Dendritic cell treated with granulocyte-macrophage colony-stimulating factor and Interleukin-4, amounts not matched to agents 40 ng/mL and 50 ng/mL, for 4 days (primary cell): ENCODE measurements at regions not wholly inside any gene's neighbourhood (a gene's known extent, or its start where the extent isn't known, plus 50 kb on each side); places are given as distances from the start of the nearest gene placed in this dataset.
"Not testable (repeated sequence)": the region's sequence is repeated elsewhere in the genome, so short reads cannot be mapped to it uniquely, and the experiment has no call there.

ENCODE experiments used
- H3K27ac Mint-ChIP-seq: one replicate; pipeline ENCODE4 v1.8.0; 2022; ENCODE audit warnings: mild to moderate bottlenecking, mixed read lengths
- H3K27me3 Mint-ChIP-seq: one replicate; pipeline ENCODE4 v1.8.0; 2022; ENCODE audit warnings: mild to moderate bottlenecking, mixed read lengths
- H3K36me3 Mint-ChIP-seq: one replicate; pipeline ENCODE4 v1.8.0; 2022; ENCODE audit warnings: low read depth, mixed read lengths
- H3K4me1 Mint-ChIP-seq: one replicate; pipeline ENCODE4 v1.8.0; 2022; ENCODE audit warnings: low read depth, mixed read lengths
- H3K4me3 Mint-ChIP-seq: one replicate; pipeline ENCODE4 v1.8.0; 2022; ENCODE audit warnings: mild to moderate bottlenecking, moderate library complexity, mixed read lengths
- H3K9me3 Mint-ChIP-seq: one replicate; pipeline ENCODE4 v1.8.0; 2022; ENCODE audit warnings: mixed read lengths
- intact Hi-C: fragments of 100-400 bp; cut with micrococcal nuclease; formaldehyde crosslinking; loops from one replicate; pipeline ENCODE4 v1.15.0; 2022

DNA sequence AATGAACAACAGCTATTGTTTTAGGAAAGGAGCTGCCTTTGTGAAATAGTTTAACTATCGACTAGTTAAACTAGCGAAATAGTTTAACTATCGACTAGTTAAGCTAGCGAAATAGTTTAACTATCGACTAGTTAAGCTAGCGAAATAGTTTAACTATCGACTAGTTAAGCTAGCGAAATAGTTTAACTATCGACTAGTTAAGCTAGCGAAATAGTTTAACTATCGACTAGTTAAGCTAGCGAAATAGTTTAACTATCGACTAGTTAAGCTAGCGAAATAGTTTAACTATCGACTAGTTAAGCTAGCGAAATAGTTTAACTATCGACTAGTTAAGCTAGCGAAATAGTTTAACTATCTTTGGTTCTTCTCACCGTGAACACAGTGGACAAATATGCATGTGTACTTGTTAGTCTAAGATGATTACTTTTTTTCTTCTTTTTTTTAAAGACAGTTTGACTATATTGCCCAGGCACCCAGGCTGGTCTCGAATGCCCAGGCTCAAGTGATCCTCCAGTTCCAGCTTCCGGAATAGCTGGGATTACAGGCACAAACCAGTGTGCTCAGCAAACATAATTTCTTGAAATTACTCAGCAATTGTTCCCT is 76.9 kb downstream of the PTTG1 start:
- H3K27ac Mint-ChIP-seq, H3K4me3 Mint-ChIP-seq, H3K9me3 Mint-ChIP-seq, intact Hi-C loops, H3K27me3 Mint-ChIP-seq, H3K36me3 Mint-ChIP-seq: not testable (repeated sequence)
- H3K4me1 Mint-ChIP-seq, result peaks cover 48% of the 10 kb centered on the region

DNA sequence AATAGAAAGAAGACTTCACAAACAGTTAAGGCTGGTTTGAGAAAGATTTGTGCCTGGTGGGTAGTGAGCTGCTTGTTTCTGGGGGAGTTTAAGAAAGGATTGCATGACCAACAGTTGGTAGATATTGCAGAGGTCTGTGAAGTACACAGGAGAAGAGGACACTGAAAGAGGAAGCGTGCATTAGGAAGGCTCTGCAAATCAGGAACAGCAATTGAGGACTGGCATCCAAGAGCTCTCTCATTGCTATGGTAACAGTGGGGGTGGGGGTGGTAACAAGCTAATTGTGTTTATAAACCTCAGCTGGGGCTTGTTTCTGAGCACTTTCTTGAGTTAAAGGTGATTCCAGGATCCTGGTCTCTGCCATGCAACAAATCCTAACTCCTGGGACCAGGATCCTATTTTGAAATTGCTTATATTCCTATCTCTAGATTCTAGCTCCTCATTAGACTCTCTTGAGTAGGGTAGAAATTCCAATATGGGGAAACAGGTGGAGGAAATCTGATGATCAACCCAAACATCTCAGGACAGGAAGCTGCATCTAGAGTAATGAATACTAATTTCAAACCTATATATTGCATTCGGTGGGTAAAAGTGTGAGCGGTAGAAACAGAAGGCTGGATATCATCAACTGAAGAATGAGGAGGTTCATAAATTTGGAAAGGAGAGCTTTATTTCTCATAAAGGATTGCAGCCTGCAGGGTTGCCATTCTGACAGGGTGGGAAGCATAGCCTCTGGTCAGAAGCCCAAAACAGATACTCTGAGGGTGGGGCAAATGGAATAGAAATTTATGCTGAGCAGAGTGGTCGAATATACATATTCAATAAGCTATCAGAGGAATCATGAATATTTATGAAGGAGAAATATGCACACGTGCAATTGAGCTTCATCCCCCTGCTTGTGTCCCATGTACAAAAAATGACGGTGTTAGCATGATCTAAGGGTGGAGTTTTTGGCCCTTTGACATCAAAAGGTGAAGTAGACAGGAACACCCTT is 79.4 kb downstream of the PTTG1 start:
- Mint-ChIP-seq H3K27me3 (no peaks in the 10 kb centered on the region), H3K4me3 (no peak overlapping the region), H3K4me1 (peaks cover 59% of the 10 kb centered on the region), H3K27ac (peak overlapping the region; percentile 76), H3K36me3 (no peaks in the 10 kb centered on the region), H3K9me3 (peaks cover 9% of the 10 kb centered on the region)
- intact Hi-C loops, result loop anchor here (10.0 kb wide), 1 partner anchor 204 kb away; no protein-coding TSS in a partner anchor

DNA sequence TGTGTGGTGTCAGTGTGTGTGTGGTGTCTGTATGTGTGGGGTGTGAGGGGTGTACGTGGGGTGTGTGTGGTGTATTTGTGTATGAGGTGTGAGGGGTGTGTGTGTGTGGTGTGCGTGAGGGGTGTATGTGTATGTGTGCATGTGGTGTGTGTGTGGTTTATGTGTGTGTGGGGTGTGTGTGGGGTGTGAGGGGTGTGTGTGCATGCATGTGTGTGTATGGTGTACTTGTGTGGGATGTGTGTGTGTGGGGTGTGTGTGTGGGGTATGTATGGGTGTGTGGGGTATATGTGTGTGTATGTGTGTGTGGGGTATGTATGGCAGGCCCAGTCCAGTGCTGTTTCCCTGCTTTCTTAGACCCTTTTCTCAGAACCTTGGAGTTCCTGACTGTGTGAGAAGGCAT is 83.3 kb downstream of the PTTG1 start:
- Mint-ChIP-seq H3K4me1 (peaks cover 70% of the 10 kb centered on the region), H3K9me3 (peaks cover 9% of the 10 kb centered on the region), H3K27me3 (no peaks in the 10 kb centered on the region), H3K27ac (peak overlapping the region; percentile 94), H3K36me3 (no peaks in the 10 kb centered on the region), H3K4me3 (no peak overlapping the region)
- intact Hi-C loops, result loop anchor here (5.0 to 10.0 kb wide), 3 partner anchors 200 to 1042 kb away; partner anchors contain the start of gene GABRB2

DNA sequence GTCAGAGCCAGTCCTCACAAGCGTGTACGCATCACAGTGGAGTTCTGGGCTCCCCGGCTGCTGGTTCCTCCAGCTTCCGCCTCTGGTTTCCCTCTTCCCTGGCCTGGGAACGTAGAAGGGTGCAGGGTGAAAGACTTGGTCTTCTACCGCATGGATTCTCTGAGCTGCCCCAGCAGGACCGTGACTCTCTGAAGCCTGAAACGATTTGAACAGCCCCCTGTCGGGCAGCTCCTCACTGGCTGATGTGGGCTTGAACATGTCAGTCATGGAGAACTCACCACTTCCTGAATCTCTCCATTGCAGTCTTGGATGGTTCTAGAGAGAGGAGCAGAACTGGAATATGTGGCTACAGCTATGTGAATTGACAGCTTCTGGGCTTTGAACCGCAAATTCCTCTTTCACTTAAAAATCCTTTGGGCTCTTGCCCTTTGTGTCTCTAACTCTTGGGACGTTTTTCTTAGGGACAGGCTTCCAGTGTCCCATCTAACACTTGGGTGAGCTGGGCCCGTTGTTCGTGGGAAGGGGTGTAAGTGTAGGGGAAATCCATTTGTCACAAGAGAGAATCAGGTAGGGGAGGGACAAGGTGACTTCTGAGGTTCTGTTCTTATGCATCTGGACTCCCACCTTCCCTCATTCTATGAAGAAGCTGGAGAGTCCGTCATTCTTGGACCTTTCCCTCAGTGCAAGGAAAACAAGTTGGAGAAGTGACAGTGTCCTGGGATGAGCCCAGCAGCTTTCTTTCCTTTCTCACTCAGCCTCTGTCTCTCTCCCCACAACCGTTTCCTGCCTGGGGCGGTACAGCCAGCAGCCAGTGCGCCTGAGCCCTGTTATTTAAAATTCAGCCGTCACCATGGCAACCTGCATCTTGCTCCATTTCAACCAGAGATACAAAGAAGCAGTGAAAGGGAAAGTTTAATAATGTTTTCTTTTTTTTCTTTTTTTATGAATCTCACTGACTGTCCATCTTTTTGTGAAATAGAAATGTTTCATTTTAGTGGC is 84.7 kb downstream of the PTTG1 start:
- intact Hi-C loops, result loop anchor here (1.0 to 10.0 kb wide), 5 partner anchors 38 to 1041 kb away; partner anchors contain the start of gene GABRB2

DNA sequence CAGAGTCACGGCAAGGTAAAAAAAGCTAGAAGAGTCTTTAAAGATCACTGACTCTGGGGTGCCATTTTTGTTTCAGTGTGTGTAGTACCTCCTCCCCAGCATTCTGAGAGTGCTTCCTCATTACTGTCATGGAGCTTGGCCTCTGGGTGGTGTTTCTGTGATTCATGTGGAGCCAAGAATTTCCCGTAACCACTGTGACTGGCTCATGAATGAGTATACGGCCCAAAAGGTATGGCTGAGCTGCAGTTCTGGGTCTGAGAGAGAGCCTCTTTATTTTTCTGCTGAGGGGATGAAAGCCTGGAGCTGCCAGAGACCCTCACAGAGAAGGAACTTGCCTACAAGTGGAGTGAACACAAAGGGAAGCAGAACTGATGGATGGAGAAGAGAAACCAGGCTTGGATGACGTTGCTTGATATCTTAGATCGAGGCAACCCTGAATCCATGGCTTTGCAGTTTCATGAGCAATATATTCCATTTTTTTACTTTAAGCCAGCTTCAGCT is 85.6 kb downstream of the PTTG1 start:
- peak overlapping the region; percentile 48 for H3K4me3 Mint-ChIP-seq
- H3K36me3 Mint-ChIP-seq, result no peaks in the 10 kb centered on the region
- H3K9me3 Mint-ChIP-seq, result peaks cover 9% of the 10 kb centered on the region
- H3K27me3 Mint-ChIP-seq, result peaks cover under 1% of the 10 kb centered on the region
- H3K27ac Mint-ChIP-seq, result peak overlapping the region; percentile 94
- intact Hi-C loops, result loop anchor here (1.0 to 10.0 kb wide), 4 partner anchors 69 to 1040 kb away; partner anchors contain the start of gene GABRB2
- peaks cover 52% of the 10 kb centered on the region for H3K4me1 Mint-ChIP-seq

More for the DNA sequence above, 84.7 kb downstream of the PTTG1 start:
- H3K4me1 Mint-ChIP-seq, result peaks cover 56% of the 10 kb centered on the region
- peak overlapping the region; percentile 94 for H3K27ac Mint-ChIP-seq
- H3K4me3 Mint-ChIP-seq, result peak overlapping the region; percentile 63
- H3K9me3 Mint-ChIP-seq, result peaks cover 9% of the 10 kb centered on the region
- H3K27me3 Mint-ChIP-seq, result no peaks in the 10 kb centered on the region
- H3K36me3 Mint-ChIP-seq, result no peaks in the 10 kb centered on the region

DNA sequence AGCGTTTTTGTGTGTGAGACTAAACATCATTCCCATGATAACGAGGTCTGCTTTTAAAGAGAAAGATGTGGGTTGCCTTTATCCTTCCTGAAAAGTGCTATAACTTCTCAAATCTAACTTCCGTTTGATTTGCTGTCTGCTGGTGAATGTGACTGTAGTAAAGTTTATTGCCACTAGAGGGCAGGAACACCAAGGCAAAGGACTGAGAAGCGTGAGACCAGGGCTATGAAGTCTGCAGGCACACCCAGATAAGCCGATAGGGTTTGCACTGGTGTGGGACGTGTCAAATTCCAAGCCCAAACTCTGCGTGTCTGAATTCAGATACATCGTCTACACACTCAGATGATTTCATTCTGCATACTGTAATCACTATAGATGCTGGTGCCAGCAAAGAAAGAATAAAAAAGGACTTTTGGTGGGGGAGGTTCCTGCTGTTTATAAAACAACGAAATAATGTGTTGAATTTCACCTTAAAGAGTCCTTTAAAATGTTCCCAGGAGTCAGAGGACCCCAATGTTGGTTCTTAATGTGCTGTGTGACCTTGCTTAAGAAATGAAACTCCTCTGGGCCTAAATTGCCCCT is 87.2 kb downstream of the PTTG1 start:
- intact Hi-C loops, result loop anchor here (5.0 to 10.0 kb wide), 3 partner anchors 196 to 1038 kb away; partner anchors contain the start of gene GABRB2
- Mint-ChIP-seq H3K4me1 (peaks cover 51% of the 10 kb centered on the region), H3K27me3 (peaks cover 6% of the 10 kb centered on the region), H3K4me3 (peak overlapping the region; percentile 28), H3K9me3 (no peaks in the 10 kb centered on the region), H3K27ac (peak overlapping the region; percentile 94), H3K36me3 (no peaks in the 10 kb centered on the region)

DNA sequence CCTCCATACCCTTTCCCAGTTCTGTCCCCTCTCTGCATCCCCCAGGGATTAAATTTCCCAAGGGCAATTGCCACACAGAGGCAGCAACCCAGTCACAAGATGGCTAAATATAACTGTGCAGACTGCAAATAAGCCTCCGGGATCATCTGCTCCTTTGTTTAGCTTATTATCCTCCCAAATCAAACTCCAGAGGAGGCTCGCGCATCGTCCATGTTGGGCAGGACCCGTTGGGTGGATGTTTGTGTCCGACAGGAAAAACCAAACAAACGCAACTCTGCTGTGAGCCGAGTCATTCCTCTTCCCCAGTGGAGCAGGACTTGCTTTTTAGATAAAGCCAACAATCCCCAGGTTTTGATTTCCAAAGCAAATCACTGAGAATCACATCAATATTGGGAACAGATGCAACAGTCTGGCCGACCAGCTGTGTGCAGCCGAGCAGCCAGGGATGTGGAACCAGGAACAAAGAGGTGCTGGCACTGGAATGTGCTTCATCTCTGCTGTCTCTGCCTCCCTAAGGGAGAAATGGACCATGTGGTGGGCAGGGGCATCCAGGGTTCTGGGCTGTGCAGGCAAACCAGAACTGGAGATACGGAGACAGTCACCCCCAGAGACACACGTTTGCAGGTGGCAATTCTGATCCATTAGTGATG is 89.8 kb downstream of the PTTG1 start:
- H3K27me3 Mint-ChIP-seq, result peaks cover 6% of the 10 kb centered on the region
- H3K36me3 Mint-ChIP-seq, result no peaks in the 10 kb centered on the region
- no peak overlapping the region for H3K4me3 Mint-ChIP-seq
- intact Hi-C loops, result no loop called here
- no peak overlapping the region for H3K27ac Mint-ChIP-seq
- H3K9me3 Mint-ChIP-seq, result no peaks in the 10 kb centered on the region
- peaks cover 26% of the 10 kb centered on the region for H3K4me1 Mint-ChIP-seq
